HG02571 (cell line): ENCODE measurements at regions not wholly inside any gene's neighbourhood (a gene's known extent, or its start where the extent isn't known, plus 50 kb on each side); places are given as distances from the start of the nearest gene placed in this dataset.

Experiments
- ATAC-seq: cut with Tn5 transposase; IDR thresholded peaks from one replicate; pipeline ENCODE4 v1.9.1; 2021; ENCODE audit warnings: mild to moderate bottlenecking, moderate library complexity; ENCODE audit not compliant: unreplicated experiment

DNA sequence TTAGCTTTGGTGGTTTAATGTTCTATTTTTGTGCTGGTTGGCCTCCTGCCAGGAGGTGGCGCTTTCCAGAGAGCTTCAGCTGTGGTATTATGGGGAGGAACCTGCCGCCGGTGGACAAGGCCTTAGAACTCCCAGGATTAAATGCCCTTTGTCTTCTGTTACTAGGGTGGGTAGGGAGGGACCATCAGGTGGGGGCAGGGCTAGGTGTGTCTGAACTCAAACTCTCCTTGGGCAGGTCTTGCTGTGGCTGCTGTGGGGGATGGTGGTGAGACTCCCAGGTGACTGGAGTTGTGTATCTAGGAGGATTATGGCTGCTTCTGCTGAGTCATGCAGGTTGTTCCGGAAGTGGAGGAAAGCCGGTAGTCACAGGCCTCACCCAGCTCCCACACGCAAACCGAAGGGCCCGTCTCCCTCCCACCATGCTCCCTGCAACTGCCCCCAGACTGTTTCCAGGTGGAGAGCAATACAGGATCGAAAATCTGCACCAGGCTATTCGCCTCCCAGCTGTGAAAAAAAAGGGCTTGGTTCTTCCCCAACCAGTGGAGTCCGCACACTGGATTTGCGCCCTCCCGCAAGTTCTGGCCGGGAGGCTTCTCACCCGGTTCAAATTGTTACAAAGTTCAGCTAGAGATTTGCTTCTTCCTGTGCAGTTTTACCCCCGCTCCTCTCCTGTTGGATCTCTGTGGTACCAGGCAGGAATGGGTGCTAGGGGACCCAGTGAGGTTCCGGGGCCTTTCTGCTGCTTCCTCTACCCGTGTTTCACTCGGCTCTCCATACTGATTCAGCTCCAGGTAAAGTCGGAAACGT is 220.5 kb downstream of the CENPF start:
- ATAC-seq = no peak

GRCh38 chr1:214824763-214825162 is 221.8 kb downstream of the CENPF start:
- ATAC-seq = no peak

DNA sequence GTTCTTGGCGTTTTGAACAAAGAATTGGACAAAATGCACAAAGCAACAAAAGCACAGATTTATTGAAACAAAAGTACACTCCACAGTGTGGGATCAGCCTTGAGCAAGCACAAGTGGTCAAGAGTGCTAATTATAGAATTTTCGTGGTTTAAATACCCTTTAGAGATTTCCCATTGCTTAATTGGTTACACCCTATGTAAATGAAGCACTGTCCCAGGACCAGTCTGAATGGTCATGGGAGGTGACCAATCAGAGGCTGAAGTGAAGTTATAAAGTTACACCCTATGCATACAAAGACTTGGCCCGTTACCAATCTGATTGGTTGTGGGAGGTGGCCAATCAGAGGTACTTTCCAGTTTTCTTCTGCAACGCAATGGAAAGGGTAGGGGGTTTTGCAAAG is 223.6 kb downstream of the CENPF start:
- no peak for ATAC-seq

- ATAC-seq = no peak
These were observed 224.9 kb downstream of the CENPF start for GRCh38 chr1:214827883-214828282.

- no peak for ATAC-seq
These were observed 227.9 kb downstream of the CENPF start for GRCh38 chr1:214830941-214831340.

DNA sequence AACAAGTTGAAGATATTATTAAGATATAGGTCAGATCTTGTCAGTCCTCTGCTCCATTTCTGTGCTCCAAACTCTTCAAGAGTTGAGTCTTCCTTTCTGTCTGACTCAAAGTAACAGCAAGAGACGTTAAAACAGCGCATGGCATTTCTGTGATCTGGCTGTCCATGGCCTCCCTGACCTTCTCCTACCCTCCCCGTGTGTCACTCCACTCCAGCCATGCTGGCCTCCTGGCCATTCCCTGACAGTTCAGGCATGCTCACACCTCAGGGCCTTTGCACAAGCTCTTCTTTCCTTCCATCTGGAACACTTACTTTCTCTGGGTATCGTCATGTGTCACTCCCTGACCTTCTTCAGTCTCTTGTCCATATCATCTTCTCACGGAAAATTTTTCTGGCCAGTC is 229.0 kb downstream of the CENPF start:
- no peak for ATAC-seq

DNA sequence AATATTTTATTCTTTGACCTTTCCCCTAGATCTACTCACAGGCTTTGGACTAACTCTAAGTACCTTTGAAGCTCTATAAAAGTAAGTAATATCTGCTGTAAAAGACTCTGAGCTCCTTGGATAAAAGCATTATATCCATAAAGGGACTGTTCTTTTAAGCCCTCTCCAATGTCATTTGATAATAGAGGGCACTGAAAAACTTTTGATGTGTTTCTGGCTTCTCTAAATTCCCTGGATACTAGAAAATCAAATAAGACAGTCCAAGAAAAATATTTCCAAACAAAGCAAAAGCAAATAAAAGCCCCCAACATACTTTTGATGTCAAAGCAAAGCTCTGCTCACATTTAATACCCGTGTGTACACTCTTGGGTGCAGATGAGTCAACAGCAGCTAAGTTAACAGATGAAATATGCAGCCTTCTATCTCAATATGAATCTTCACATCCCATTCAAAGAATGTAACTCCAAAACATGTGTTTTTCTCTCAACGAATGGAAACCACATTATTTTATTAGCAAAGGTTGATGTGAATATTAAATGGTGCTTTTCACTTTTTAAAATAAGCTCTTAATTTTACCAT is 230.3 kb downstream of the CENPF start:
- ATAC-seq = no peak

DNA sequence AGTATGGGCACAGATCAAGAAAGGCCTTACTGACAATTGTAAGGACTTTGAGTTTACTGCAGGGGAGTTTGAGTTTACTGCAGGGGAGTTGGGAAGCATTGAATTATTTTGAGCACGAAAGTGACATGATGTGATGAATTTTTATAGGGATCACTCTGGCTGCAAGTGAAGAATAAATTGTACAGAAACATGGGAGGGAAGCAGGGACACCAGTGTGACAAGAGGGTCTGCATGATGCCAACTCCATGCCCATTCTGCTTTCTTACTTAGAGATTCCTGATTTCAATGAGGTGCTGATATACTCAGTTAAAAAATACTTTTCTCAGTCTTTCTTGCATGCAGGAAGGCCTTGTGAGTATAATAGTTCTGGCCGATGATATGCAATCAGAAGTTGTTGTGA is 234.4 kb downstream of the CENPF start:
- no peak for ATAC-seq

- no peak for ATAC-seq
These were observed 235.4 kb downstream of the CENPF start for GRCh38 chr1:214838351-214838750.

DNA sequence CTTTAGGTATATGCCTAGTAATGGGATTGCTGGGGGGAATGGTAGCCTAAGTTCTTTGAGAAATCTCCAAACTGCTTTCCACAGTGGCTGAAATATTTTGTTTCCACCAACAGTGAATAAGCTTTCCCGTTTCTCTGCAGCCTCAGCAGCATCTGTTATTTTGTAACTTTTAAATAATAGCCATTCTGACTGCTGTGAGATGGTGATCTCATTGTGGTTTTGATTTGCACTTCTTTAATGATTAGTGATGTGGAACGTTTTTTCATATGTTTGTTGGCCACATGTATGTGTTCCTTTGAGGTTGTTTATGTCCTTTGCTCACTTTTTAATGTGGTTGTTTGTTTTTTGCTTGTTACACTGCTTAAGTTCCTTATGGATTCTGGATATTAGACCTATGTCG is 237.4 kb downstream of the CENPF start:
- no peak for ATAC-seq

DNA sequence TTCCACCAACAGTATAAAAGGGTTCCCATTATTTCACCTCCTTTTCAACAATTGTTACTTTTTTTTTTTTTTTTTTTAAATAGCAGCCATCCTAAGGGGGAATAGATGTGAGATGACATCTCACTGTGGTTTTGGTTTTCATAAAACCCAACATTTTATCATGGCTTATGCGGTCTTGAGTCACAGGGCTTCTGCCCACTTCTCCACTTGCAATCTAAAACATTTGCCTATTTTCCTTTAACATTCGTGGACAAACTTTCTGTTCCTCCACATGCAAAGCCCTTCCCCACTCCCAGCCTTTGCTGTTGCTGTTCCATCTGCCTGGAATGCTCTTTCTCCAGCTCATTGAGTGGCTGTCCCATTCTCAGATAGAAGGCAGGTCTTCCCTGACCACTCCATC is 239.7 kb upstream of the KCNK2 start:
- no peak for ATAC-seq

- no peak for ATAC-seq
These were observed 239.3 kb upstream of the KCNK2 start for GRCh38 chr1:214843281-214843680.

DNA sequence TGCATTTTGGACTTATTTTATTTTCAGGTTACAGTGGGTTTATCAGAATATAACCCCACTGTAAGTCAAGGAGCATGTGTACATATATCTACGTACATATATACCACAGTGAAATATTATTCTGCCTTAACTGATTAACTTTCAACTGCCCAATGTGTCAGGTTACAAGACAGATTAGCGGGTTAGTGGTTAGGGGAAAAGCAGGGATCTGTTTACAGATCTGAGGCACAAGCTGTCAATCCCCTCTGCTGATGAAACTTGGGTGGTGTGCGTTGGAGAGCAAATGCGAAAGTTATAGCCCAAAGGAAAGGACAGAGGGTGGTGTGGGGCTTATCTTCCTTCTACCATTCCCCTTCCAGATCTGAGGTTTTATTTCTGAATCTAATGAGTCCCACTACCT is 238.2 kb upstream of the KCNK2 start:
- no peak for ATAC-seq

- ATAC-seq = no peak
These were observed 236.3 kb upstream of the KCNK2 start for GRCh38 chr1:214846276-214846675.

DNA sequence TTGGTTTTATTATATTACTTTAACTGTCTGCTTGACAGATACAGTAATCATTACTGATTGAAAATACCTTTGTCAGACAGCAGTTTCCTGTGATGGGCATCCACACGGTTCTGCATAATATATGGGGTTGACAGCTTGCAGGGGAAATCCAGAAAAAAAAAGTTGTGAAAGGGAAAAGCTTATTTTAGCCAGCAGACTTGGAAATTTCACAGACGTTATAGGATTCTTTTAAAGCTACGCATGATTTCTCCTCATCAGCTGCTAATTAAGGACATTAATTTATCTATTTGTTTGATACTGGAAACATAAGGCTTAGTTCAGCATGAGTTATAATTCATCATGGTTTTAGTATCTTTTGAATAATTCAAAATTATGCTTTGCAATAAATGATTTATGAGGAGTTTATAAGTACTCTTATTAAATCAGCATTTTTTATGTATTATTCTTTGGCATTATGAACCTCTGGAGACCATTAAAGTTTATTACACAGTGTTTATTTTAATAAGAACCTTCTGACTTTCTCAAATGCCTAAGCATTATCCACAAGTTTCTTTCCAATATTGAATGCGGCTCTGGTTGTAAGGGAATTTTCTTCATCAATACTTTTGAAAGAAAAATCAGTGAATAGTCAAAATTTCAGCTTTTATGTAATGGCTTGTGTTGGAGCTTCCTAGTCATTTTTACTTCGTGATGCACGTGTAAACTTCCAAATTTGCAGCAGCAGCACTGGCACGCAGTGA is 235.3 kb upstream of the KCNK2 start:
- ATAC-seq = no peak

DNA sequence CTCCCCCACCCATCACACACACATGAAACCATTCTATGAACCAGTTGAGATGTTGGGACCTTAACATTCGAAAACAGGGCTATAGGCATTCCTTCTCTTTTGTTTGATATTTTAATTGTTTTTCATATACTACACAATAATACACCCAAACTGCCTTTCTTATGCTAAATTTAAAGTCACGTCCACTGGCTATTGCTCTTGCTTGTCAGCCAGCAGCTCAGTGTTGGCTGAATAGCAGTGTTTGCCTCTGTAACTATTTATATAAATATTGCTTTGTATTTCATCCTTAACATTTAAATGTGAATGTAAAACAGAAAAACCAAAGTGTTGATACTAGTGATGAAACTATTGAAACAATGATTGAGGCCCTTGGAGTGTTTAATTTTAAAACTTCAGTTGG is 234.4 kb upstream of the KCNK2 start:
- no peak for ATAC-seq

GRCh38 chr1:214850432-214851050 is 232.0 kb upstream of the KCNK2 start:
- ATAC-seq = no peak

- ATAC-seq = no peak
These were observed 229.2 kb upstream of the KCNK2 start for GRCh38 chr1:214853340-214853739.

DNA sequence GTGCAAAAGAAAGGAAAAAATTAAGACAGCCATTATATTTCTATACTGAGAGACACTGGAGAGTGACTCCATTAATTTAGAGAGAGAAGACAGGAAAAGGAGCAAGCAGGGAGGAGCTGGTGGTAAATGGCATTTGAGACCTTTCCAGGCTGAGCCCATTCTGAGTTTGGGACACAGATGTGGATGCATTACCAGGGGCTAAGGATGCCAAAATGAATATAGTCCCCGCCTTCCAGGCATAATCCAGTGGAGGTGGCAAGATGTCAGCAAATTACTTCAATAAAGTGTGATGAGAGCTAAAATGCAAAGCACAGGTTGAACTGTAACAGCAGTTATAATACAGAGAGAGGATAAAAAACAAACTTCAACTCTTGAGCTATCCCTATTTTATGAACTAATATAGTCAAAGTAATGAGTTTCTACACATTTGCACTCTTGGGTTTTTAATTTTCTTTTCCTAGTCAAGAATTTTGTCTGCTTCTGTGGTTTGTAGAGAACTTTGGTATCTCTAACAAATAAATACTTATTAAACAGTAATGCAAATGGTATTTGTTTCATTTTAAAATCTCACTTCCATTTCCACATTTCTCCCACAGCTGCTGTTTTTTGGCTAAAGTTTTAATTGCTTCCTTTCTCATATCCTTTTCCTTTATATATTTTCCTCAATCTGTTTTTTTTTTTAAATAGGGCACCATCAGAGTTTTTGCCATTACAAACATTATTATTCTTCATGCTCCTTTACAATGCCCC is 228.2 kb upstream of the KCNK2 start:
- ATAC-seq = no peak

DNA sequence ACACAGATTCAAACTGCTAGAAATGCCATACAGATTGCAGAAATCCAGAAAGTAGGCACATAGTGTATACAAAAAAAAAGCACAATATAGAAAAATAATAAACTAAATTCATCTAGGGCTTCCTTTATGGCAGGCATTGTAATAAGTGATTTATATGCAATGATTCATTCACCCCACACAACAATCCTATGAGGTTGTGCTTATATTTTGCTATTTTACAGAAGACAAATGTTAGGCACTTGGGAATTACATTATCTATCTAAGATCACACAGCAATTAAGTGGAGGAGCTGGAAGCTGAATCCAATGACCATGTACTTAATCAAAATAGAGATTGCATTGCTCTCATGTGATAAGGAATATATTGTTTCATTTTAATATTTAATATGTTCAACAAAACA is 225.7 kb upstream of the KCNK2 start:
- no peak for ATAC-seq

- no peak for ATAC-seq
These were observed 224.8 kb upstream of the KCNK2 start for GRCh38 chr1:214857716-214858115.
